Breast epithelium (tissue), 3 donors: ENCODE measurements at regions not wholly inside any gene's neighbourhood (a gene's known extent, or its start where the extent isn't known, plus 50 kb on each side); places are given as distances from the start of the nearest gene placed in this dataset.

Experiments
- CTCF ChIP-seq, 3 donors: fragments of 450-650 bp; IDR thresholded peaks; one replicate each; pipeline ENCODE4 v1.5.1; 2016 to 2017; ENCODE audit warnings: antibody characterized with exemption in 3 of 3, mild to moderate bottlenecking in 3 of 3, moderate library complexity in 3 of 3
- POLR2A ChIP-seq: fragments of 450-650 bp; IDR thresholded peaks from one replicate; pipeline ENCODE4 v1.6.1; 2016; ENCODE audit warnings: antibody characterized with exemption, mild to moderate bottlenecking, moderate library complexity
- POLR2AphosphoS5 ChIP-seq, 3 donors: sonication (generic); formaldehyde crosslinking; IDR thresholded peaks; one replicate each; pipeline ENCODE4 v1.6.1; 2017; ENCODE audit warnings: antibody characterized with exemption in 3 of 3

DNA sequence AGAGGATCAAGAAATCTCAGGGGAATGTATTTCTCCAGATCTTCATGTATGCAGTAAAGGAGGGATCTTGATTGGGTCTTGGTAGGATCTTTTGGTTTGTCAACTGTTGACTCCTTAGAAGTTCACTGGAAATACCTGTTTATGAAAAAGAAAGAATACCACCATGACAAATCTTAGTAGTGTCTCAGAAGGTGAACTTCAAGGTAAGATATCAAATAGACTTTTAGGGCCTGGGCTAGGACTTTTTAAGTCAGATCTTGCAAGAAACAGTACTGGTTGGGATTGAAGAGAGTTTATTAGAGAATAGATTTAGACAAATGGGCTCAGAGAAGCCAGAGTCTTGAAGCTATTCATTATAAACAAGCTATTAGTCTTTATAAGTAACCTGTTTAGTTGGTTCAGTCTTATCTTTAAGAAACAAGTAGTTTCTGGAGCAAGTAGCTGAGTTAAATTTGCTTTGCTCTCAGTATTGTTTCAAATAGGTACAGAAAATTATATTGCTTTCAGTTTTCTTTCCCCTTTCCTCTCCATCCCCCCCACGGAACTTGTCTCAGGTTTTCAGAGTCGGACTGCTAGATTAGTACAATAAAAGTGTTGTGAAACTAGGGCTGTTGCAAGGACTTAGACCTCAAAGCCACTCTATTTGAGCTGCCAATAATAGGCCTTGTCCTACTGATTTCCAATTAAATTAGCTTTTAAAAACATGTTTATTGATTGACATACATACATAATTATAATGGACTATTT, 529.1 kb upstream of the CITED2 start:
- no peak for TF ChIP-seq CTCF (IDR thresholded peaks at IDR 0.05)
- no peak for TF ChIP-seq POLR2A
- TF ChIP-seq POLR2AphosphoS5 (IDR thresholded peaks at IDR 0.05): no peak
